ENCODE measurements at regions not wholly inside any gene's neighbourhood (a gene's known extent, or its start where the extent isn't known, plus 50 kb on each side); places are given as distances from the start of the nearest gene placed in this dataset.

- TF ChIP-seq CTCF (conservative IDR thresholded peaks at IDR 0.05; ENCODE audit: low read depth, low read length): no peak
- DNase-seq (ENCODE audit: low read depth): no peak
- H3K4me3 ChIP-seq (ENCODE audit: low read depth, low read length): no peak overlapping the region
These were observed 464.0 kb downstream of the BRD1 start for GRCh38 chr22:49363526-49364230.

- no peak overlapping the region for H3K4me3 ChIP-seq (ENCODE audit: low read depth, low read length)
- no peak for DNase-seq (ENCODE audit: low read depth)
- no peak for TF ChIP-seq CTCF (conservative IDR thresholded peaks at IDR 0.05; ENCODE audit: low read depth, low read length)
These were observed 465.3 kb downstream of the BRD1 start for GRCh38 chr22:49362211-49362839.

GRCh38 chr22:49361164-49361563 is 466.5 kb downstream of the BRD1 start:
- no peak for TF ChIP-seq CTCF (conservative IDR thresholded peaks at IDR 0.05; ENCODE audit: low read depth, low read length)
- DNase-seq (ENCODE audit: low read depth): no peak
- H3K4me3 ChIP-seq (ENCODE audit: low read depth, low read length): no peak overlapping the region

GRCh38 chr22:49360746-49361145 is 466.9 kb downstream of the BRD1 start:
- H3K4me3 ChIP-seq (ENCODE audit: low read depth, low read length): no peak overlapping the region
- TF ChIP-seq CTCF (conservative IDR thresholded peaks at IDR 0.05; ENCODE audit: low read depth, low read length): no peak
- DNase-seq (ENCODE audit: low read depth): no peak

- no peak for DNase-seq (ENCODE audit: low read depth)
- no peak for TF ChIP-seq CTCF (conservative IDR thresholded peaks at IDR 0.05; ENCODE audit: low read depth, low read length)
- no peak overlapping the region for H3K4me3 ChIP-seq (ENCODE audit: low read depth, low read length)
These were observed 468.6 kb downstream of the BRD1 start for GRCh38 chr22:49359076-49359475.

GRCh38 chr22:49357661-49358440 is 469.8 kb downstream of the BRD1 start:
- no peak for TF ChIP-seq CTCF (conservative IDR thresholded peaks at IDR 0.05; ENCODE audit: low read depth, low read length)
- no peak overlapping the region for H3K4me3 ChIP-seq (ENCODE audit: low read depth, low read length)
- DNase-seq (ENCODE audit: low read depth): no peak
